H1 (cell line): ENCODE measurements at regions not wholly inside any gene's neighbourhood (a gene's known extent, or its start where the extent isn't known, plus 50 kb on each side); places are given as distances from the start of the nearest gene placed in this dataset.

ENCODE experiments used
- CTCF ChIA-PET: fragments of 300-600 bp; sonication (Branson Sonifier 250); formaldehyde crosslinking; loops from one replicate; lab custom pipeline; 2021; ENCODE audit not compliant: partially characterized antibody; lab: Charles Lee
- POLR2A ChIA-PET: fragments of 300-600 bp; sonication (Branson Sonifier 250); formaldehyde crosslinking; loops from one replicate; lab custom pipeline; 2021; ENCODE audit warnings: inconsistent platforms; ENCODE audit not compliant: partially characterized antibody; lab: Charles Lee
- DNase-seq, 2 experiments: peaks; one replicate each; pipeline versions ENCODE4 v3.0.0 to v3.0.0-alpha.2; 2010 to 2022; ENCODE audit warnings: low spot score in 2 of 2, low read depth in 1 of 2, mixed read lengths in 1 of 2
- FAIRE-seq: peaks from 2 replicates; lab custom pipeline; 2011; peaks lifted over from hg19 to GRCh38; lab: Jason Lieb, UNC
- H2AFZ ChIP-seq: 2 replicates; pipeline ENCODE4 v1.8.1; 2012; ENCODE audit warnings: low read length, inconsistent platforms
- H2AK5ac ChIP-seq: 2 replicates; pipeline ENCODE4 v1.6.1; 2013; ENCODE audit warnings: low read depth, low read length
- H2BK120ac ChIP-seq: replicated peaks from 2 replicates; pipeline ENCODE3; 2013; ENCODE audit warnings: low read depth, low read length, inconsistent platforms
- H2BK12ac ChIP-seq: 2 replicates; pipeline ENCODE4 v1.6.1; 2013; ENCODE audit warnings: low read depth, low read length
- H2BK15ac ChIP-seq: 2 replicates; pipeline ENCODE4 v1.6.1; 2013; ENCODE audit warnings: low read length
- H2BK20ac ChIP-seq: 2 replicates; pipeline ENCODE4 v1.6.1; 2013; ENCODE audit warnings: low read length
- H2BK5ac ChIP-seq: 2 replicates; pipeline ENCODE4 v1.6.1; 2013; ENCODE audit warnings: low read depth, low read length
- H3K14ac ChIP-seq: 2 replicates; pipeline ENCODE4 v1.6.1; 2013; ENCODE audit warnings: inconsistent platforms; ENCODE audit not compliant: insufficient read length
- H3K18ac ChIP-seq: 2 replicates; pipeline ENCODE4 v1.6.1; 2013; ENCODE audit warnings: low read length; ENCODE audit errors: extremely low read depth
- H3K23ac ChIP-seq: 2 replicates; pipeline ENCODE4 v1.6.1; 2013; ENCODE audit warnings: inconsistent platforms; ENCODE audit not compliant: insufficient read length
- H3K23me2 ChIP-seq: 2 replicates; pipeline ENCODE4 v1.6.1; 2013; ENCODE audit warnings: low read depth, low read length
- H3K27ac ChIP-seq: 2 replicates; pipeline ENCODE4 v1.6.1; 2011; ENCODE audit warnings: low read depth, low read length, inconsistent platforms
- H3K27me3 ChIP-seq, 4 experiments: replicated peaks in 1 of 4; 1 replicate in 1 of 4; 2 replicates in 3 of 4; pipeline versions ENCODE4 v1.6.1 to v1.8.1; 2011 to 2013; ENCODE audit warnings: low read length in 3 of 4, mild to moderate bottlenecking in 3 of 4, inconsistent platforms in 2 of 4, mixed read lengths in 2 of 4, moderate library complexity in 1 of 4; ENCODE audit not compliant: control insufficient read depth in 3 of 4, insufficient read depth in 3 of 4; ENCODE audit errors: extremely low read depth in 1 of 4
- H3K36me3 ChIP-seq, 4 experiments: 2 replicates each; pipeline versions ENCODE4 v1.6.1 to v1.8.1; 2011 to 2013; ENCODE audit warnings: mild to moderate bottlenecking in 4 of 4, low read length in 3 of 4, moderate library complexity in 2 of 4, control low read depth in 1 of 4, inconsistent platforms in 1 of 4; ENCODE audit not compliant: insufficient read depth in 4 of 4, control insufficient read depth in 2 of 4
- H3K4ac ChIP-seq: replicated peaks from 2 replicates; pipeline ENCODE3; 2013; ENCODE audit warnings: low read length, low read depth, mixed read lengths, inconsistent platforms; ENCODE audit not compliant: insufficient read length
- H3K4me1 ChIP-seq, 4 experiments: replicated peaks in 1 of 4; 1 replicate in 1 of 4; 2 replicates in 3 of 4; pipeline versions ENCODE4 v1.6.1 to v1.8.1; 2011 to 2013; ENCODE audit warnings: low read length in 3 of 4, inconsistent platforms in 2 of 4, mixed read lengths in 1 of 4; ENCODE audit not compliant: insufficient read depth in 4 of 4, control insufficient read depth in 3 of 4
- H3K4me2 ChIP-seq, 2 experiments: 2 replicates each; pipeline versions ENCODE4 v1.6.1 to v1.8.1; 2011 to 2013; ENCODE audit warnings: low read depth in 2 of 2, low read length in 2 of 2, control low read depth in 1 of 2, inconsistent platforms in 1 of 2, mild to moderate bottlenecking in 1 of 2; ENCODE audit not compliant: insufficient read depth in 1 of 2
- H3K4me3 ChIP-seq, 4 experiments: fragments of 200-600, 300-600 bp in 1 of 4; sonication (generic), shearing (Covaris generic), sonication (Bioruptor Twin) in 1 of 4; 2 replicates each; pipeline versions ENCODE4 v1.5.1 to v1.8.1; 2011 to 2016; ENCODE audit warnings: low read length in 4 of 4, low read depth in 3 of 4, control low read depth in 2 of 4, inconsistent platforms in 2 of 4, mild to moderate bottlenecking in 2 of 4, mixed read lengths in 1 of 4, moderate library complexity in 1 of 4; ENCODE audit not compliant: insufficient read depth in 2 of 4; ENCODE audit errors: extremely low read depth in 1 of 4
- H3K56ac ChIP-seq: replicated peaks from 2 replicates; pipeline ENCODE3; 2013; ENCODE audit warnings: low read depth, mild to moderate bottlenecking, mixed read lengths, low read length, inconsistent platforms; ENCODE audit not compliant: insufficient read length
- H3K79me1 ChIP-seq: 2 replicates; pipeline ENCODE4 v1.6.1; 2013; ENCODE audit warnings: low read depth, low read length, control low read depth
- H3K79me2 ChIP-seq, 2 experiments: 2 replicates each; pipeline versions ENCODE4 v1.6.1 to v1.8.1; 2012 to 2013; ENCODE audit warnings: low read length in 2 of 2, mild to moderate bottlenecking in 2 of 2, inconsistent platforms in 1 of 2; ENCODE audit not compliant: insufficient read depth in 2 of 2, control insufficient read depth in 1 of 2
- H3K9ac ChIP-seq, 4 experiments: replicated peaks in 1 of 4; 1 replicate in 1 of 4; 2 replicates in 3 of 4; pipeline versions ENCODE4 v1.6.1 to v1.8.1; 2011 to 2013; ENCODE audit warnings: low read depth in 3 of 4, low read length in 3 of 4, control low read depth in 2 of 4, mild to moderate bottlenecking in 2 of 4, moderate library complexity in 2 of 4, inconsistent platforms in 1 of 4; ENCODE audit errors: extremely low read depth in 1 of 4
- H3K9me3 ChIP-seq, 2 experiments: 2 replicates each; pipeline versions ENCODE4 v1.6.1 to v1.8.1; 2012 to 2013; ENCODE audit warnings: mild to moderate bottlenecking in 2 of 2, moderate library complexity in 2 of 2, control low read depth in 1 of 2, inconsistent platforms in 1 of 2, low read depth in 1 of 2, low read length in 1 of 2, mixed read lengths in 1 of 2; ENCODE audit not compliant: insufficient read depth in 2 of 2
- H4K20me1 ChIP-seq, 2 experiments: replicated peaks in 1 of 2; 2 replicates each; pipeline versions ENCODE3 to v1.8.1; 2011 to 2013; ENCODE audit warnings: inconsistent platforms in 2 of 2, low read length in 2 of 2, mild to moderate bottlenecking in 1 of 2; ENCODE audit not compliant: insufficient read depth in 2 of 2, control insufficient read depth in 1 of 2
- H4K5ac ChIP-seq: 2 replicates; pipeline ENCODE4 v1.6.1; 2013; ENCODE audit warnings: low read length, low read depth, mixed read lengths, inconsistent platforms; ENCODE audit not compliant: insufficient read length
- H4K8ac ChIP-seq: 2 replicates; pipeline ENCODE4 v1.8.0; 2013; ENCODE audit warnings: mild to moderate bottlenecking, moderate library complexity, low read length, inconsistent platforms; ENCODE audit not compliant: insufficient read depth; ENCODE audit errors: extremely low read depth
- H4K91ac ChIP-seq: replicated peaks from 2 replicates; pipeline ENCODE3; 2013; ENCODE audit warnings: low read length, mixed read lengths, inconsistent platforms; ENCODE audit not compliant: insufficient read length
- GTF2F1 ChIP-seq: IDR thresholded peaks from 2 replicates; pipeline ENCODE4 v1.6.1; 2012; ENCODE audit warnings: low read depth, low read length, improper control_type of control experiment, borderline replicate concordance
- HDAC6 ChIP-seq: IDR thresholded peaks from one replicate; pipeline ENCODE4 v1.7.1; 2012; ENCODE audit warnings: low read depth, mild to moderate bottlenecking, inconsistent platforms, low read length, moderate library complexity
- KDM1A ChIP-seq: fragments of 200-600, 300-600 bp; sonication (generic); IDR thresholded peaks from 2 replicates; pipeline ENCODE4 v1.7.1; 2016; ENCODE audit warnings: mild to moderate bottlenecking, low read length, borderline replicate concordance
- NANOG ChIP-seq: IDR thresholded peaks from 2 replicates; pipeline ENCODE4 v1.6.1; 2011; ENCODE audit warnings: low read length, low read depth, mild to moderate bottlenecking, inconsistent platforms; ENCODE audit not compliant: insufficient read depth, poor library complexity, severe bottlenecking
- RXRA ChIP-seq: IDR thresholded peaks from 2 replicates; pipeline ENCODE4 v1.6.1; 2011; ENCODE audit warnings: low read depth, mild to moderate bottlenecking, low read length, moderate library complexity; ENCODE audit not compliant: insufficient read depth
- SUZ12 ChIP-seq: fragments of 200-600 bp; sonication (generic); IDR thresholded peaks from 2 replicates; pipeline ENCODE4 v1.6.1; 2012; ENCODE audit warnings: mild to moderate bottlenecking, inconsistent platforms, low read length, moderate library complexity, mixed read lengths
- TCF12 ChIP-seq: IDR thresholded peaks from 2 replicates; pipeline ENCODE4 v1.6.1; 2011; ENCODE audit warnings: low read depth, mild to moderate bottlenecking, low read length
- WGBS, 2 experiments: shearing (Covaris generic) in 1 of 2; methylation state at CpG; one replicate each; pipeline versions ENCODE4 v1.1.6 to v1.1.7; 2013 to 2015; ENCODE audit warnings: low lambda C conversion rate in 2 of 2, mixed read lengths in 2 of 2, inconsistent platforms in 1 of 2, low coverage in 1 of 2, missing lambda C conversion rate in 1 of 2; ENCODE audit not compliant: insufficient replicate concordance in 2 of 2, insufficient coverage in 1 of 2, insufficient read length in 1 of 2; ENCODE audit errors: extremely low coverage in 1 of 2, missing lambda C conversion rate in 1 of 2; 5-methylcytosine and 5-hydroxymethylcytosine counted together

- Histone ChIP-seq H3K56ac (no peak overlapping the region), H3K27me3 (no peaks in the 10 kb centered on the region), H4K5ac (no peak overlapping the region), H3K9ac (no peak overlapping the region), H4K91ac (no peak overlapping the region), H3K27ac (no peak overlapping the region), H3K79me1 (no peaks in the 10 kb centered on the region), H3K18ac (no peak overlapping the region), H2BK120ac (no peak overlapping the region), H4K20me1 (no peaks in the 10 kb centered on the region), H3K4me3 (no peak overlapping the region), H2AK5ac (no peak overlapping the region), H3K23me2 (no peaks in the 10 kb centered on the region), H4K8ac (no peak overlapping the region), H2AFZ (no peak overlapping the region), H3K4me2 (no peak overlapping the region), H3K4ac (no peak overlapping the region), H3K23ac (no peak overlapping the region), H2BK15ac (no peak overlapping the region), H2BK20ac (no peak overlapping the region), H3K79me2 (no peaks in the 10 kb centered on the region), H3K36me3 (no peaks in the 10 kb centered on the region), H2BK12ac (no peak overlapping the region), H2BK5ac (no peak overlapping the region), H3K9me3 (no peaks in the 10 kb centered on the region), H3K4me1 (peaks cover 0 to 4% (median 0%) of the 10 kb centered on the region in 4 experiments; a peak in 1 of 7 replicates), H3K14ac (no peak overlapping the region)
- FAIRE-seq: no peak
- POLR2A ChIA-PET: no interaction called here
- CTCF ChIA-PET: interaction anchor here (0.8 kb wide), 1 partner anchor 27 kb away, joined by 4 read pairs; no protein-coding TSS in a partner anchor
- DNase-seq: no peak
- 92% methylated on average over 6 of the region's 6 CpGs; no CpG with 5 or more reads in 1 of the 2 experiments for WGBS, 2 experiments
- TF ChIP-seq RXRA (no peak), GTF2F1 (no peak), KDM1A (no peak), HDAC6 (no peak), TCF12 (no peak), NANOG (no peak), SUZ12 (no peak)
These were observed 1426.2 kb upstream of the WWC1 start for GRCh38 chr5:166865206-166865605.
